Testis (tissue), 2 donors: ENCODE measurements at regions not wholly inside any gene's neighbourhood (a gene's known extent, or its start where the extent isn't known, plus 50 kb on each side); places are given as distances from the start of the nearest gene placed in this dataset.

Source experiments
- CTCF ChIP-seq, 3 experiments: fragments of 450-650 bp in 2 of 3; fragments of 200-600 bp in 1 of 3; sonication (generic) in 1 of 3; IDR thresholded peaks; one replicate each; pipeline ENCODE4 v1.5.1; 2016 to 2019; ENCODE audit warnings: antibody characterized with exemption in 3 of 3, mild to moderate bottlenecking in 2 of 3, moderate library complexity in 1 of 3
- POLR2A ChIP-seq: fragments of 450-650 bp; IDR thresholded peaks from one replicate; pipeline ENCODE4 v1.6.1; 2017; ENCODE audit warnings: antibody characterized with exemption, mild to moderate bottlenecking, moderate library complexity

DNA sequence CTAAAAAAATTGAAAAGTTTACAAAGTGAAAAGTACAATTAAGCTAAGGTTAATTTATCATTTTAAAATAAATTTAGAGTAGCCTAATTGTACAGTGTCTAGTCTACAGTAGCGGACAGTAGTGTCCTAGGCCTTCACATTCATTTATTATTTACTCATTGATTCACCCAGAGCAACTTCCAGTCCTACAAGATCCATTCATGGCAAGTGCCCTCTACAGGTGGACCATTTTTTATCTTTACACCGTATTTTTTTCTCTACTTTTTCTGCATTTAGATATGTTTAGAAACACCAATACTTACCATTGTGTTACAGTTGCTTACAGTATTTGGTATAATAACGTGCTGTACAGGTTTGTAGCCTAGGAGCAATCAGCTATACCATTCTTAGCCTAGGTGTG, 84.1 kb downstream of the TSN start:
- TF ChIP-seq POLR2A: no peak
- TF ChIP-seq CTCF (IDR thresholded peaks at IDR 0.05): no peak
